Activated CD8-positive, alpha-beta memory T cell treated with anti-CD3 and anti-CD28 coated beads, Interleukin-2, amount 10 ng/mL, durations not matched to agents 7 days and 5 days (primary cell): ENCODE measurements at regions not wholly inside any gene's neighbourhood (a gene's known extent, or its start where the extent isn't known, plus 50 kb on each side); places are given as distances from the start of the nearest gene placed in this dataset.

Experiments
- ATAC-seq: fragments of 150-1000 bp; cut with Tn5 transposase; one replicate; pipeline ENCODE4 v1.10.0; 2021; ENCODE audit warnings: moderate library complexity
- CTCF ChIA-PET: fragments of 350-600 bp; sonication (Branson Sonifier 250); formaldehyde crosslinking; loops from one replicate; lab custom pipeline; 2021; ENCODE audit warnings: antibody characterized with exemption; lab: Charles Lee
- DNase-seq: peaks from one replicate; pipeline ENCODE4 v3.0.0-alpha.2; 2020
- H3K27ac Mint-ChIP-seq: one replicate; pipeline ENCODE4 v1.8.0; 2021; ENCODE audit warnings: mild to moderate bottlenecking, mixed read lengths
- H3K27me3 Mint-ChIP-seq: one replicate; pipeline ENCODE4 v1.8.0; 2021; ENCODE audit warnings: mixed read lengths
- H3K36me3 Mint-ChIP-seq: one replicate; pipeline ENCODE4 v1.8.0; 2021; ENCODE audit warnings: mild to moderate bottlenecking, mixed read lengths
- H3K4me1 Mint-ChIP-seq: one replicate; pipeline ENCODE4 v1.8.0; 2021; ENCODE audit warnings: mixed read lengths
- H3K4me3 Mint-ChIP-seq: one replicate; pipeline ENCODE4 v1.8.0; 2021; ENCODE audit warnings: mild to moderate bottlenecking, moderate library complexity, mixed read lengths
- H3K9me3 Mint-ChIP-seq: one replicate; pipeline ENCODE4 v1.8.0; 2022; ENCODE audit warnings: low read depth, mixed read lengths

DNA sequence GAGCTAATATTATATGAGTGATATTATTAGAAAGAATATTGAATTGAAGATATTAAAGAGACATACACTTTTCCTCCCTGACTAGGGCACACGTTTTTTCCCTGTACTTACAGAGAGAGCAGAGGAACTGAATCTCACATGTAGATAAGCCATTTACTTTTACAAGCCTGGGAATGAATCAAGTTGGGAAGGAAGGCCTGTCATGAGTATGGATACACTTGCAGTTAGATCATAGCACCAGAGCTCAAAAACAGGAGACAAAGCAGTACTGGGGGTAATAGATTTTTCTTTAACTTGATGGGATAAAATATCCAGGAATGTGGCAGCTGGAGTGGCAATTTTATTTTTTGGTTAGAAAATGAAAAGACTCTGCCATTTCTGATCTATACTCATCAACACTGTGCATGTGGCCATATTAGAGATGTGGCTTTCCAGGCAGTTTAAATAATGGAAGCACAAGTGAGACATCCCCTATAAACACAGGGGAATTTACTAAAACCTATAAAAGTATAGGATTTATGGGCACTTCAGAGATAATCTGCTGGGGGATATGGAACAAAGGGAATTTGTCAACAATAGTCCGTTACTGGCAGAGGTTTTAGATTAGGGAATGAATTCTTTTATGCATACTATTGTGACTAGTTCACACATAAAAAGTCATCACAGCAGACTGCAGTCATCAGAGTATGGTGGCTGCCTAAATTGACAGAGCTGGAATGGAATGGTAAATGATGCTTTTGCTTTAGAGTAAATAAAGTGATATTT is 657.7 kb upstream of the MBL2 start:
- Mint-ChIP-seq H3K9me3 (peaks cover 8% of the 10 kb centered on the region), H3K4me1 (no peaks in the 10 kb centered on the region), H3K36me3 (no peaks in the 10 kb centered on the region), H3K4me3 (no peak overlapping the region), H3K27me3 (no peaks in the 10 kb centered on the region), H3K27ac (no peak overlapping the region)
- no peak for ATAC-seq
- CTCF ChIA-PET: no interaction called here
- no peak for DNase-seq

DNA sequence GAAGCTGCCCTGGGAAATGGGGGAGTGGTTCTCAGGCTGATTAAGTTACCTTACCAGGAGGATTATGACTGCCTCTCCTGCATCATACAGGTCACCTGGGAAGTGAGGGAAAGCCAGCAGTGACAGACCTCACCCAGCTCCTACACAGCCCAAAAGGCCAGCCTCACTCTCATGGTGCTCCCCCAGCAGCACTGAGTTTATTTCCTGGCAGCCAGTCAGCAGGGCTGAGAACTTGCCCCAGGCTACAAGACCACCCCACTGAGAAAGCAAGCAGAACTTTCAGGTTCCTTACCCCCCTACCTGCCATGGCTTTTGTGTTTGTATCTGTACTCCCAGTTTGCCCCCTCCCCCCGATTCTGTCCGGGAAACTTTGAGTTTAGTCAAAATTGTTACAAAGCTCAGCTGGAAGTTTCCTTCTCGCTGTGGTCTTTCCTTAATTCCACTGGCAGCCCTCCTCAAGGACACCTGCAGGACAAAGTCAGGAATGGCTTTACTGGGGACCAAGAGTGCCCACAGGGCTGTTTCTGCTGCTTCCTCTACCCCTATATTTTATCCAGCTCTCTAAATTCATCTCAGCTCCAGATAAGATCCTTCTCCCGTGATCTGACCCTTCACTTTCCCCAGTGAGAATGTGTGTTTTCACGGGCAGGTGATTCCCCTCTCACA is 649.8 kb upstream of the MBL2 start:
- H3K36me3 Mint-ChIP-seq: no peaks in the 10 kb centered on the region
- no peak overlapping the region for H3K27ac Mint-ChIP-seq
- CTCF ChIA-PET: no interaction called here
- ATAC-seq (no peak), DNase-seq (no peak)
- H3K4me1 Mint-ChIP-seq: no peaks in the 10 kb centered on the region
- H3K9me3 Mint-ChIP-seq: peaks cover 2% of the 10 kb centered on the region
- H3K4me3 Mint-ChIP-seq: no peak overlapping the region
- no peaks in the 10 kb centered on the region for H3K27me3 Mint-ChIP-seq

DNA sequence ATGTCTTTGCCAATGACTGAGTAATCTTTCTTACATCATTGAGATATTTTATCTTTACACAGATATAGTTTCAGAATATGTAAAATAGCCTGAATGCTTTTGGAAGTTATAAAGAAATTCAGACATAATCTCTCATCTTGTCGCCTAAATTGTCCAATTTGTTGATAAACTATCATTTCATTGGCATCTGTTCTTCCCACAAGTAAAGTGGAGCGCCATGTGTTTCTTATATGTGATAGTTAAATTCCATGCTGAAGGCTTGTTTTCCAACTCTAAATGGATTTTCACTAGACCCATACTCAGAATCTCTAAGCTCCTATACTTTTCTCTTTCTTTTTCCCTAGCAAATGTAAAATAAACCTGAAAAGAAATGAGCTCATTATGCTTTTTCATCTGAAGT is 640.1 kb upstream of the MBL2 start:
- Mint-ChIP-seq H3K27me3 (no peaks in the 10 kb centered on the region), H3K4me3 (no peak overlapping the region), H3K27ac (no peak overlapping the region), H3K9me3 (peaks cover 17% of the 10 kb centered on the region), H3K36me3 (no peaks in the 10 kb centered on the region), H3K4me1 (no peaks in the 10 kb centered on the region)
- DNase-seq (no peak), ATAC-seq (no peak)
- CTCF ChIA-PET: no interaction called here

DNA sequence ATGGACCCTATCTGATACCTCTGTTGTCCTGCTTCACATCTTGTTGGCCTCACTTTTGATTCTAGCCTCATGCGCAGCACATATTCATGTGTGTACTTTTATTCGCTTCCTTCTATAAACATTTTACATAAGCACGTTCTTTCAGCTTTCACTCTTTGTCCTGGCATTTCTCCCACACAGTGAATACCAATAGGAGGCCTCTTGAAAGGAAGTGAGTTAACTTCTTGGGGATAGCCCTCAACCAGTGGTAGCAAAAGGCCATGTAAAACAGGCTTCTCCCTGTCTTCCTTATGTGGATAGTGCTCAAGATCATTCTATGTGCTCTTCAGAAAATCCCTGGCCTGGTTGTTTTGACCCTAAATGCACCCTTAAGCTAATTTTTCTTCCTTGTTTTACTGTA is 633.9 kb upstream of the MBL2 start:
- CTCF ChIA-PET: no interaction called here
- no peaks in the 10 kb centered on the region for H3K27me3 Mint-ChIP-seq
- no peak for ATAC-seq
- H3K9me3 Mint-ChIP-seq: peaks cover 7% of the 10 kb centered on the region
- no peaks in the 10 kb centered on the region for H3K4me1 Mint-ChIP-seq
- DNase-seq: no peak
- H3K27ac Mint-ChIP-seq: no peak overlapping the region
- no peaks in the 10 kb centered on the region for H3K36me3 Mint-ChIP-seq
- H3K4me3 Mint-ChIP-seq: no peak overlapping the region

DNA sequence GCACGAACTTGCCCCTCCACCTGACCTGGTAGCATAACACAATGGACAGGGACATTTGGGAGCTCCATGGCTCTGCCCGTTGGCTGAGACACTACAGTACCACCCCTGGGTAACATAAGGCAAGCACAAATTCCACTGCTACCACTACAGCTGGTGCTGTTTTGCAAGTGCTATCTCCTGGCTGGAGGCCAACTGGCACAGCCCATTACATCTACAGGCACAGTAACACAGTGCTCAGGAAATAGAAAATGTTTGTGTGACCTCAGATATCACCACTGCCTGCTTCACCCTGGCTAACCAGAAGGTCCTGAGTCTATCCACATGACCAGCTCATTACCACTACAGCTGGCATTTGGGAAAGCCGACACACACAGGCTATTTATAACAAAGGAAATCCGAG is 631.1 kb upstream of the MBL2 start:
- Mint-ChIP-seq H3K27me3 (no peaks in the 10 kb centered on the region), H3K36me3 (no peaks in the 10 kb centered on the region), H3K9me3 (peaks cover 9% of the 10 kb centered on the region), H3K27ac (no peak overlapping the region), H3K4me3 (no peak overlapping the region), H3K4me1 (no peaks in the 10 kb centered on the region)
- CTCF ChIA-PET: no interaction called here
- DNase-seq: no peak
- ATAC-seq: no peak

DNA sequence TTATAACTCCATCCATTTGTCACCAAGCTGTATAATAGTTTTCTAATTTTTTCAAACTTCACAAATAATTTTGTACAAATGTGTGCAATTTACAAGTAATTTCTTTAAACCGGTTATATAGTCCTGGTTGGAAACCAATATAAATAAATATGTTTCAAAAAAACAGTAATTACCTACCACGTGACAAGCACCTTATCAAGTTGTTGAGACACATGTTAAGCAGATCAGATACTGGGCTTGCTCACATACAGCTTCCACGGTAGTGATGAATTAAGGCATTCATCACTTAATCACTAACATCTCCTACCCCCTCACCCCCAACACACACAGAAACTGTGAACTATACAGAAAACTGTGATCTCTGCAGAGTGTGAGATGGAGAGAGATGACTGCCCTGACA is 630.0 kb upstream of the MBL2 start:
- H3K4me3 Mint-ChIP-seq: no peak overlapping the region
- ATAC-seq (no peak), DNase-seq (no peak)
- no peaks in the 10 kb centered on the region for H3K4me1 Mint-ChIP-seq
- CTCF ChIA-PET: no interaction called here
- no peak overlapping the region for H3K27ac Mint-ChIP-seq
- no peaks in the 10 kb centered on the region for H3K36me3 Mint-ChIP-seq
- H3K9me3 Mint-ChIP-seq: peaks cover 11% of the 10 kb centered on the region
- H3K27me3 Mint-ChIP-seq: no peaks in the 10 kb centered on the region

DNA sequence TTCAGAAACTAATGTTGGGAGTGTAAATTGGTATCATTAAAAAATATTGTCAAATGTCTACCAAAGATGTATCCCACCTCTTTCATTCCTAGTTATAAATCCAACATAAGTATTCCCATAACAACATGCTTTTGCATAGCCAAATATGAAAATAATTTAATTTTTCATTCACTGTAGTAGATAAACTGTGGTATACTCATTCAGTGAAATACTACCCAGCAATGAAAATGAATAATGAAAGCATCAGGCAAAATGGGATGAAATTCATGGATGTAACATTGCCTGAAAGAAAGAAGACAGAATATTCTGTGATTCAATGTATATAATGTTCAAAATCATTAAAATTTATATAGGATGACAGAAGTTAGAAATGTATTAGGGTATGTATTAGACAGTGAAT is 629.0 kb upstream of the MBL2 start:
- Mint-ChIP-seq H3K9me3 (peaks cover 10% of the 10 kb centered on the region), H3K4me1 (no peaks in the 10 kb centered on the region), H3K27ac (no peak overlapping the region), H3K36me3 (no peaks in the 10 kb centered on the region), H3K27me3 (no peaks in the 10 kb centered on the region), H3K4me3 (no peak overlapping the region)
- ATAC-seq (no peak), DNase-seq (no peak)
- CTCF ChIA-PET: no interaction called here

DNA sequence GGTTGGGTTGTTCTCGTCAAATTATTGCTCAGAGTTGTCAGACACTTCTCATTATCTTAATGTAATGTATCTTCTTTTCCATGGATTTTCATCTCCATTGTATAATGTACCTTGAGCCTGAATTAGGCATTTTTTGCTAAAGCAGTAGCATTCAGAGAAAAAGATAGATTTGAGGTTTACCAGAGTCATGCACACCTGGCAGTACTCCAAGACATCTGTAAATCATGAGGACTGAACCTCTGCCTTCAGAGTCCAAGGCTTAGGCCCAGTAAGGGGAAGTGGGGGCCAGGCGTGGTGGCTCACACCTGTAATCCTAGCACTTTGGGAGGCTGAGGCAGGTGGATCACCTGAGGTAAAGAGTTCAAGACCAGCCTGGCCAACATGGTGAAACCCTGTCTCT is 624.3 kb upstream of the MBL2 start:
- H3K9me3 Mint-ChIP-seq: peaks cover 15% of the 10 kb centered on the region
- no peaks in the 10 kb centered on the region for H3K36me3 Mint-ChIP-seq
- H3K27me3 Mint-ChIP-seq: no peaks in the 10 kb centered on the region
- CTCF ChIA-PET: no interaction called here
- no peaks in the 10 kb centered on the region for H3K4me1 Mint-ChIP-seq
- H3K27ac Mint-ChIP-seq: no peak overlapping the region
- DNase-seq (no peak), ATAC-seq (no peak)
- H3K4me3 Mint-ChIP-seq: no peak overlapping the region

DNA sequence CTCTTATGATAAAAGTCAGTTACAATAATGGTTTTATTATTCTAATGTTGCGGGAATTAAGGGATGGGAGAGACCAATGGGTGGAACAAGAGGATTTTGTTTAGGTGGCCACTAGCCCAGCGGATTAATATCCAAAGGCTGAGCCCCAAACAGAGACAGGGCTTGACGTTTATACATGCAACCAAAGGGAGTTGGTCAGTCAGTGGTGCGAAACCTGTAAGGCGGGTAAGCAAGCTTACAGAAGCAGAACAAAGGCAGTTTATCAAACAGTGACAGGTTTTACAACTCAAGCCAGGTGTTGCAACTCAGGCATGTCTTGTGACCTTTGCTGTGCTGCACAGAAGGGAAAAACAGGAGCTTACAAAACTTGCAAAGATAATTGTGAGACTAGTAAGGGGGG is 622.9 kb upstream of the MBL2 start:
- Mint-ChIP-seq H3K27me3 (no peaks in the 10 kb centered on the region), H3K4me3 (no peak overlapping the region), H3K36me3 (no peaks in the 10 kb centered on the region), H3K4me1 (no peaks in the 10 kb centered on the region), H3K27ac (no peak overlapping the region), H3K9me3 (peaks cover 18% of the 10 kb centered on the region)
- DNase-seq (no peak), ATAC-seq (no peak)
- CTCF ChIA-PET: no interaction called here

DNA sequence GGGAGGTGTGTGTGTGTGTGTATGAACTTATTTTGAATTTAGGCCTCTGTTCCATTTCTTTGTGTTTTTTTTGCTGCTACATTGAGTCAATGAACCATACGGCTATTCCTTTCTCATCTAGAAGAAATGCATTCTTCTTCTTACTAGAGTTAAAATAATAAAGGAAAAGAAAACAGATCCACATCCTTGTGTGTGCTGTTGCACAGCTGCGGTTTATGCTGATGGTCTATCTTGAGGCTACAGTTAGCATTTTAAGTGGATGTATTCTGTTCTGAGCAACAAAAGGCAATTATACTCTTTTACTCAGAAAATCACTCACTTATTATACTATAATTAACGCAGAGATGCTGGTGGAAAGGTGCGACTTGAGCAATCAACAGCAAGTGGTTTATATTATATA is 615.0 kb upstream of the MBL2 start:
- H3K27me3 Mint-ChIP-seq: no peaks in the 10 kb centered on the region
- H3K27ac Mint-ChIP-seq: no peak overlapping the region
- no peaks in the 10 kb centered on the region for H3K36me3 Mint-ChIP-seq
- CTCF ChIA-PET: no interaction called here
- no peak overlapping the region for H3K4me3 Mint-ChIP-seq
- DNase-seq (no peak), ATAC-seq (no peak)
- peaks cover 10% of the 10 kb centered on the region for H3K9me3 Mint-ChIP-seq
- H3K4me1 Mint-ChIP-seq: no peaks in the 10 kb centered on the region

DNA sequence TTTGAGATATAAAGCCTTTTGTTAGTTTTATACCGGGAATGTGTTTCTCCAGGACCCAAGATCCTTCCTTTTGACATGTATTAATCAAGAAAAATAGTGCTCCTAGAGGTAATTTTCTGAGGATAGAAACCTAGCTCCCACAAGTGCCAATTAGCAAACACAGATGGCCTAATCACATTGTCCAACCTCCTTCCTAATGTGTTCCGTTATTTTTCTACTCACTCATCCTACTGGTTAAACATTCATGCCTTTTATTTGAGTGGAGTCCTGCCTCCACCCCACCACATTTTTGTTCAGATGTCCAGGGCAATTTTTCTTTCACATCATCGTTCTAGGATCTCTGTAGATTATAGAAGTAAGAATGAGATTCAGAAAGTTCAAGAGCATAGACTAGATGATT is 610.0 kb upstream of the MBL2 start:
- DNase-seq (no peak), ATAC-seq (no peak)
- H3K36me3 Mint-ChIP-seq: no peaks in the 10 kb centered on the region
- H3K27ac Mint-ChIP-seq: no peak overlapping the region
- H3K4me3 Mint-ChIP-seq: no peak overlapping the region
- no peaks in the 10 kb centered on the region for H3K4me1 Mint-ChIP-seq
- no peaks in the 10 kb centered on the region for H3K27me3 Mint-ChIP-seq
- H3K9me3 Mint-ChIP-seq: peaks cover 9% of the 10 kb centered on the region
- CTCF ChIA-PET: no interaction called here

DNA sequence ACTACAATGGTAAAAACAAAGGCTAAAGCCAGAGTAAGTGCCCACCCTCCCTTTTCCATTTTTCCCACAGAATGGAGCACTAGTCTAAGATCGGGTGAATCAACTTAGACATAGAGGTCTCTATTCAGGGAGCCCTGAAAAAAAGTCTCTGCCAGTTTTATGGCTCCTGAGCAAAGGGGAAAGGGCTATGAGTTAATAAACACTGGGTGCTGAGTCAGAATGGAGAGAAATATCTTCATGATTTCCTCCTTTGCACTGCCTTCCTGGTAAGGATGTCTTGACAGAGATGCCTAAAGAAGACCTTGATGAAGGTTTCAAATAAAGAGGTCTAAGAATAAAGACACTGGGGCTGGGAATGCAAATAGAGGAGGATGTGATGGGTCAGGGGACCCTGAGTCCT is 607.4 kb upstream of the MBL2 start:
- DNase-seq (no peak), ATAC-seq (no peak)
- Mint-ChIP-seq H3K9me3 (peaks cover 7% of the 10 kb centered on the region), H3K27me3 (no peaks in the 10 kb centered on the region), H3K36me3 (no peaks in the 10 kb centered on the region), H3K4me1 (no peaks in the 10 kb centered on the region), H3K27ac (no peak overlapping the region), H3K4me3 (no peak overlapping the region)
- CTCF ChIA-PET: no interaction called here

DNA sequence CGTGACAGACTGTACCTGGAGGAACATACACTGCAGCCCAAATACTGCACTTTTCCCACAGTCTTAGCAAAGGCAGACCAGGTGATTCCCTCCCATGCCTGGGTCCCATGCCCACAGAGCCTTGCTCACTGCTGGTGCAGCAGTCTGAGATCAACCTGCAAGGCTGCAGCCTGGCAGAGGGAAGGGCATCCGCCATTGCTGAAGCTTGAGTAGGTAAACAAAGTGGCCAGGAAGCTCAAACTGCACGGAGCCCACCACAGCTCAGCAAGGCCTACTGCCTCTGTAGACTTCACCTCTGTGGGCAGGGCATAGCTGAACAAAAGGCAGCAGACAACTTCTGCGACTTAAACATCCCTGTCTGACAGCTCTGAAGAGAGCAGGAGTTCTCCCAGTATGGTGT is 597.8 kb upstream of the MBL2 start:
- ATAC-seq (no peak), DNase-seq (no peak)
- Mint-ChIP-seq H3K4me1 (no peaks in the 10 kb centered on the region), H3K27me3 (no peaks in the 10 kb centered on the region), H3K36me3 (no peaks in the 10 kb centered on the region), H3K9me3 (peaks cover 11% of the 10 kb centered on the region), H3K27ac (no peak overlapping the region), H3K4me3 (no peak overlapping the region)
- CTCF ChIA-PET: no interaction called here

DNA sequence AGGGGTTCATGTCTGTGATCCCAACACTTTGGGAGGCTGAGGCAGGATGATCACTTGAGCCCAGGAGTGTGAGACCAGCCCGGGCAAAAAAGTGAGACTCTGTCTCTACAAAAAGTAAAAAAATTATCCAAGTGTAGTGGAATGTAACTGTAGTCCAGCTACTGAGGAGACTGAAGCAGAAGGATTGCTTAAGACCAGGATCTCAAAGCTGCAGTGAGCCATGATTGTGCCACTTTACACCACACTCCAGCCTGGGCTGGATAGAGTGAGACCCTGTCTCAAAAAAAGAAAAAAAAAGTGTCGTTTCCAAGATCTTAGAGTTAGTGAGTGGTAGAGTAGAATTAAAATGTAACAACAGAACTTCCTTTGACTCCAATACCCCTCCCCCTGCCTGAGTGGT is 589.4 kb upstream of the MBL2 start:
- Mint-ChIP-seq H3K27me3 (no peaks in the 10 kb centered on the region), H3K27ac (no peak overlapping the region), H3K4me3 (no peak overlapping the region), H3K36me3 (no peaks in the 10 kb centered on the region), H3K9me3 (peaks cover 7% of the 10 kb centered on the region), H3K4me1 (no peaks in the 10 kb centered on the region)
- CTCF ChIA-PET: no interaction called here
- no peak for DNase-seq
- ATAC-seq: no peak
